Left lobe of liver (tissue), 2 donors: ENCODE measurements at regions not wholly inside any gene's neighbourhood (a gene's known extent, or its start where the extent isn't known, plus 50 kb on each side); places are given as distances from the start of the nearest gene placed in this dataset.
A peak's percentile ranks its signal among the peaks of the same experiment; 100 is the strongest.
"Not testable (repeated sequence)": the region's sequence is repeated elsewhere in the genome, so short reads cannot be mapped to it uniquely, and the experiment has no call there.

Source experiments
- ATAC-seq: fragments of 200-7000 bp; cut with Tn5 transposase; one replicate; pipeline ENCODE4 v1.9.1; 2020; ENCODE audit warnings: mild to moderate bottlenecking, moderate library complexity
- DNase-seq: peaks from one replicate; pipeline ENCODE4 v3.0.0-alpha.2; 2020; ENCODE audit warnings: low spot score
- donor health status: DM: no; HTN: no; CAD: no; lungs with moderate emphysema.
- donor health status: DM: no; HTN: yes; CAD: no.

- no peak for DNase-seq
- ATAC-seq: no peak
These were observed 978.2 kb upstream of the NCAM2 start for GRCh38 chr21:20020026-20020425.

GRCh38 chr21:20023193-20023592 is 975.0 kb upstream of the NCAM2 start:
- DNase-seq (no peak), ATAC-seq (no peak)

- DNase-seq: no peak
- ATAC-seq: no peak
These were observed 973.5 kb upstream of the NCAM2 start for GRCh38 chr21:20024741-20025140.

- no peak for DNase-seq
- ATAC-seq: no peak
These were observed 971.7 kb upstream of the NCAM2 start for GRCh38 chr21:20026543-20026942.

GRCh38 chr21:20030390-20030789 is 967.8 kb upstream of the NCAM2 start:
- ATAC-seq: no peak

GRCh38 chr21:20031807-20032206 is 966.4 kb upstream of the NCAM2 start:
- ATAC-seq: no peak
- no peak for DNase-seq

More at GRCh38 chr21:20030390-20030789, 967.8 kb upstream of the NCAM2 start:
- no peak for DNase-seq

GRCh38 chr21:20040768-20041167 is 957.4 kb upstream of the NCAM2 start:
- DNase-seq (no peak), ATAC-seq (no peak)

GRCh38 chr21:20045197-20045596 is 953.0 kb upstream of the NCAM2 start:
- ATAC-seq (no peak), DNase-seq (no peak)

- DNase-seq, ATAC-seq: not testable (repeated sequence)
These were observed 949.9 kb upstream of the NCAM2 start for GRCh38 chr21:20048130-20048837.

- no peak for DNase-seq
- no peak for ATAC-seq
These were observed 914.9 kb upstream of the NCAM2 start for GRCh38 chr21:20083336-20083735.

GRCh38 chr21:20083925-20084324 is 914.3 kb upstream of the NCAM2 start:
- no peak for ATAC-seq

GRCh38 chr21:20086508-20086907 is 911.7 kb upstream of the NCAM2 start:
- ATAC-seq (no peak), DNase-seq (no peak)

More at GRCh38 chr21:20083925-20084324, 914.3 kb upstream of the NCAM2 start:
- DNase-seq: no peak

GRCh38 chr21:20106368-20106767 is 891.8 kb upstream of the NCAM2 start:
- DNase-seq (no peak), ATAC-seq (no peak)

GRCh38 chr21:20108016-20108415 is 890.2 kb upstream of the NCAM2 start:
- DNase-seq (no peak), ATAC-seq (no peak)

- ATAC-seq: no peak
- DNase-seq: no peak
These were observed 889.2 kb upstream of the NCAM2 start for GRCh38 chr21:20108976-20109540.

GRCh38 chr21:20110368-20110767 is 887.8 kb upstream of the NCAM2 start:
- no peak for ATAC-seq

GRCh38 chr21:20151741-20152140 is 846.5 kb upstream of the NCAM2 start:
- no peak for DNase-seq
- no peak for ATAC-seq

More at GRCh38 chr21:20110368-20110767, 887.8 kb upstream of the NCAM2 start:
- no peak for DNase-seq

GRCh38 chr21:20163167-20163566 is 835.0 kb upstream of the NCAM2 start:
- ATAC-seq: no peak

GRCh38 chr21:20167059-20167458 is 831.1 kb upstream of the NCAM2 start:
- DNase-seq (no peak), ATAC-seq (no peak)

More at GRCh38 chr21:20163167-20163566, 835.0 kb upstream of the NCAM2 start:
- no peak for DNase-seq

- DNase-seq: no peak
- peak; percentile 88 for ATAC-seq
These were observed 828.2 kb upstream of the NCAM2 start for GRCh38 chr21:20169812-20170576.

GRCh38 chr21:20186186-20186585 is 812.0 kb upstream of the NCAM2 start:
- DNase-seq: no peak
- ATAC-seq: no peak

GRCh38 chr21:20187028-20187427 is 811.2 kb upstream of the NCAM2 start:
- DNase-seq (no peak), ATAC-seq (no peak)
